ENCODE measurements at regions not wholly inside any gene's neighbourhood (a gene's known extent, or its start where the extent isn't known, plus 50 kb on each side); places are given as distances from the start of the nearest gene placed in this dataset.

- no peaks in the 10 kb centered on the region for H3K27me3 Mint-ChIP-seq
- H3K9me3 Mint-ChIP-seq (ENCODE audit: low read depth), result no peaks in the 10 kb centered on the region
- H3K4me1 Mint-ChIP-seq (ENCODE audit: low read depth), result no peaks in the 10 kb centered on the region
- TF ChIP-seq CTCF (IDR thresholded peaks at IDR 0.05; ENCODE audit: unreplicated experiment), result no peak
- H3K4me3 Mint-ChIP-seq (ENCODE audit: low read depth), result no peak overlapping the region
- H3K36me3 Mint-ChIP-seq (ENCODE audit: insufficient read depth), result no peaks in the 10 kb centered on the region
- no peak for DNase-seq (ENCODE audit: low spot score, unreplicated experiment)
- no peak overlapping the region for H3K27ac Mint-ChIP-seq
Observed at GRCh38 chr4:153916273-153916755, 127.4 kb upstream of the SFRP2 start.

- Mint-ChIP-seq H3K4me1 (ENCODE audit: low read depth) (no peaks in the 10 kb centered on the region), H3K4me3 (ENCODE audit: low read depth) (no peak overlapping the region), H3K36me3 (ENCODE audit: insufficient read depth) (no peaks in the 10 kb centered on the region), H3K27me3 (no peaks in the 10 kb centered on the region), H3K9me3 (ENCODE audit: low read depth) (no peaks in the 10 kb centered on the region), H3K27ac (no peak overlapping the region)
- TF ChIP-seq CTCF (IDR thresholded peaks at IDR 0.05; ENCODE audit: unreplicated experiment), result no peak
- DNase-seq (ENCODE audit: low spot score, unreplicated experiment), result no peak
Observed at GRCh38 chr4:153912301-153912700, 123.4 kb upstream of the SFRP2 start.

GRCh38 chr4:153909672-153910071, 120.8 kb upstream of the SFRP2 start:
- DNase-seq (ENCODE audit: low spot score, unreplicated experiment), result no peak
- no peak for TF ChIP-seq CTCF (IDR thresholded peaks at IDR 0.05; ENCODE audit: unreplicated experiment)
- H3K27ac Mint-ChIP-seq, result no peak overlapping the region
- no peaks in the 10 kb centered on the region for H3K36me3 Mint-ChIP-seq (ENCODE audit: insufficient read depth)
- no peak overlapping the region for H3K4me3 Mint-ChIP-seq (ENCODE audit: low read depth)
- no peaks in the 10 kb centered on the region for H3K9me3 Mint-ChIP-seq (ENCODE audit: low read depth)
- H3K27me3 Mint-ChIP-seq, result no peaks in the 10 kb centered on the region
- H3K4me1 Mint-ChIP-seq (ENCODE audit: low read depth), result no peaks in the 10 kb centered on the region

GRCh38 chr4:153906231-153906630, 117.3 kb upstream of the SFRP2 start:
- H3K4me3 Mint-ChIP-seq (ENCODE audit: low read depth), result no peak overlapping the region
- no peaks in the 10 kb centered on the region for H3K9me3 Mint-ChIP-seq (ENCODE audit: low read depth)
- no peak for TF ChIP-seq CTCF (IDR thresholded peaks at IDR 0.05; ENCODE audit: unreplicated experiment)
- no peak overlapping the region for H3K27ac Mint-ChIP-seq
- no peaks in the 10 kb centered on the region for H3K4me1 Mint-ChIP-seq (ENCODE audit: low read depth)
- H3K27me3 Mint-ChIP-seq, result no peaks in the 10 kb centered on the region
- DNase-seq (ENCODE audit: low spot score, unreplicated experiment), result no peak
- H3K36me3 Mint-ChIP-seq (ENCODE audit: insufficient read depth), result no peaks in the 10 kb centered on the region

- no peak for TF ChIP-seq CTCF (IDR thresholded peaks at IDR 0.05; ENCODE audit: unreplicated experiment)
- H3K9me3 Mint-ChIP-seq (ENCODE audit: low read depth), result no peaks in the 10 kb centered on the region
- no peaks in the 10 kb centered on the region for H3K36me3 Mint-ChIP-seq (ENCODE audit: insufficient read depth)
- no peak overlapping the region for H3K27ac Mint-ChIP-seq
- no peaks in the 10 kb centered on the region for H3K27me3 Mint-ChIP-seq
- DNase-seq (ENCODE audit: low spot score, unreplicated experiment), result no peak
- H3K4me3 Mint-ChIP-seq (ENCODE audit: low read depth), result no peak overlapping the region
- H3K4me1 Mint-ChIP-seq (ENCODE audit: low read depth), result no peaks in the 10 kb centered on the region
Observed at GRCh38 chr4:153905231-153905630, 116.3 kb upstream of the SFRP2 start.
